Breast epithelium (tissue), 3 donors: ENCODE measurements at regions not wholly inside any gene's neighbourhood (a gene's known extent, or its start where the extent isn't known, plus 50 kb on each side); places are given as distances from the start of the nearest gene placed in this dataset.

Experiments used
- CTCF ChIP-seq, 3 donors: fragments of 450-650 bp; IDR thresholded peaks; one replicate each; pipeline ENCODE4 v1.5.1; 2016 to 2017; ENCODE audit warnings: antibody characterized with exemption in 3 of 3, mild to moderate bottlenecking in 3 of 3, moderate library complexity in 3 of 3
- POLR2A ChIP-seq: fragments of 450-650 bp; IDR thresholded peaks from one replicate; pipeline ENCODE4 v1.6.1; 2016; ENCODE audit warnings: antibody characterized with exemption, mild to moderate bottlenecking, moderate library complexity
- POLR2AphosphoS5 ChIP-seq, 3 donors: sonication (generic); formaldehyde crosslinking; IDR thresholded peaks; one replicate each; pipeline ENCODE4 v1.6.1; 2017; ENCODE audit warnings: antibody characterized with exemption in 3 of 3

DNA sequence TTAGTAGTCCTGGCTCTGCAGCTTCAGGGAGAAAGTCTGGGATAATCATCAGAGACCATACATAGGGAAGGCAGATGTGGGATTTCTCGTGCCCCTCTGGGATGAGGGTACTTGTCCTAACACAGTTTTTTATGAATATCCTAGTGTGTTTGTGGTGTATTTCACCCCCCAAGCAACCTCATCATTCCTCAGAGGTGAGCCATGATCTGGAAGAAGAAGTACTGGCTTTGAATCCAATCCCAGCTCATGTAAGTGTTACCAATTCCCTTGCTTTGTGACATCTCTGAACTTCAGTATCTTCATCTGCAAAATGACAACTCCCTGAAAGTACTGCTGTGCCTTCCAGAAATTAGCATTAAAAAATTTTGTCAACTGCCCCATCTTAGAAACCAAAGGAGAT is 347.5 kb upstream of the ZMIZ1 start:
- TF ChIP-seq POLR2A (no peak), CTCF (IDR thresholded peaks at IDR 0.05) (no peak), POLR2AphosphoS5 (IDR thresholded peaks at IDR 0.05) (no peak)
